SJSA1 (cell line): ENCODE measurements at regions not wholly inside any gene's neighbourhood (a gene's known extent, or its start where the extent isn't known, plus 50 kb on each side); places are given as distances from the start of the nearest gene placed in this dataset.
"Not testable (repeated sequence)": the region's sequence is repeated elsewhere in the genome, so short reads cannot be mapped to it uniquely, and the experiment has no call there.

Experiments
- DNase-seq, 2 experiments: peaks; one replicate each; pipeline ENCODE4 v3.0.0-alpha.2; 2015 to 2020; ENCODE audit warnings: low spot score in 2 of 2, low read depth in 1 of 2
- H3K27ac ChIP-seq: fragments of 250-450 bp; sonication (Bioruptor Pico); 2 replicates; pipeline ENCODE4 v1.5.1; 2020; ENCODE audit warnings: mild to moderate bottlenecking, moderate library complexity
- H3K27me3 ChIP-seq: fragments of 250-450 bp; sonication (Bioruptor Pico); replicated peaks from 2 replicates; pipeline ENCODE4 v1.5.1; 2020; ENCODE audit warnings: mild to moderate bottlenecking, moderate library complexity
- H3K36me3 ChIP-seq: fragments of 250-450 bp; sonication (Bioruptor Pico); 2 replicates; pipeline ENCODE4 v1.5.1; 2020; ENCODE audit warnings: mild to moderate bottlenecking
- H3K4me1 ChIP-seq: fragments of 250-450 bp; sonication (Bioruptor Pico); replicated peaks from 2 replicates; pipeline ENCODE4 v1.6.1; 2021; ENCODE audit warnings: mild to moderate bottlenecking
- H3K4me3 ChIP-seq: fragments of 250-450 bp; sonication (Bioruptor Pico); 2 replicates; pipeline ENCODE4 v1.5.1; 2020; ENCODE audit warnings: mild to moderate bottlenecking
- H3K9me3 ChIP-seq: fragments of 250-450 bp; sonication (Bioruptor Pico); replicated peaks from 2 replicates; pipeline ENCODE4 v1.5.1; 2020; ENCODE audit warnings: mild to moderate bottlenecking

GRCh38 chr2:210955591-210955990 lies 399.2 kb downstream of the CPS1 start:
- Histone ChIP-seq H3K9me3 (no peaks in the 10 kb centered on the region), H3K27me3 (no peaks in the 10 kb centered on the region), H3K36me3 (no peaks in the 10 kb centered on the region), H3K4me3 (no peak overlapping the region), H3K4me1 (no peaks in the 10 kb centered on the region), H3K27ac (no peak overlapping the region)
- no peak for DNase-seq

GRCh38 chr2:210956101-210956500 lies 399.7 kb downstream of the CPS1 start:
- Histone ChIP-seq H3K9me3 (no peaks in the 10 kb centered on the region), H3K4me3 (no peak overlapping the region), H3K4me1 (no peaks in the 10 kb centered on the region), H3K27ac (no peak overlapping the region), H3K27me3 (no peaks in the 10 kb centered on the region), H3K36me3 (no peaks in the 10 kb centered on the region)
- no peak for DNase-seq

- no peaks in the 10 kb centered on the region for H3K9me3 ChIP-seq
- no peaks in the 10 kb centered on the region for H3K36me3 ChIP-seq
- no peaks in the 10 kb centered on the region for H3K27me3 ChIP-seq
- no peaks in the 10 kb centered on the region for H3K4me1 ChIP-seq
- DNase-seq: no peak
- no peak overlapping the region for H3K27ac ChIP-seq
- H3K4me3 ChIP-seq: no peak overlapping the region
Measured at GRCh38 chr2:210961249-210961648, 404.9 kb downstream of the CPS1 start.

- no peaks in the 10 kb centered on the region for H3K27me3 ChIP-seq
- H3K27ac ChIP-seq: no peak overlapping the region
- no peak overlapping the region for H3K4me3 ChIP-seq
- H3K36me3 ChIP-seq: no peaks in the 10 kb centered on the region
- H3K9me3 ChIP-seq: no peaks in the 10 kb centered on the region
- no peak for DNase-seq
- no peaks in the 10 kb centered on the region for H3K4me1 ChIP-seq
Measured at GRCh38 chr2:210963386-210963785, 407.0 kb downstream of the CPS1 start.

- Histone ChIP-seq H3K36me3 (no peaks in the 10 kb centered on the region), H3K4me1 (no peaks in the 10 kb centered on the region), H3K27ac (no peak overlapping the region), H3K9me3 (no peaks in the 10 kb centered on the region), H3K27me3 (no peaks in the 10 kb centered on the region), H3K4me3 (no peak overlapping the region)
- DNase-seq: no peak
Measured at GRCh38 chr2:210964141-210964764, 407.9 kb downstream of the CPS1 start.

- Histone ChIP-seq H3K4me3 (no peak overlapping the region), H3K4me1 (no peaks in the 10 kb centered on the region), H3K36me3 (no peaks in the 10 kb centered on the region), H3K27me3 (no peaks in the 10 kb centered on the region), H3K27ac (no peak overlapping the region), H3K9me3 (no peaks in the 10 kb centered on the region)
- DNase-seq: no peak
Measured at GRCh38 chr2:210965472-210965871, 409.1 kb downstream of the CPS1 start.

- Histone ChIP-seq H3K27ac (no peak overlapping the region), H3K36me3 (no peaks in the 10 kb centered on the region), H3K27me3 (no peaks in the 10 kb centered on the region), H3K4me1 (no peaks in the 10 kb centered on the region), H3K4me3 (no peak overlapping the region), H3K9me3 (no peaks in the 10 kb centered on the region)
- DNase-seq: no peak
Measured at GRCh38 chr2:210966330-210966729, 409.9 kb downstream of the CPS1 start.

GRCh38 chr2:210971431-210971830 lies 415.0 kb downstream of the CPS1 start:
- H3K27ac ChIP-seq: no peak overlapping the region
- no peak for DNase-seq
- H3K4me3 ChIP-seq: no peak overlapping the region
- H3K36me3 ChIP-seq: no peaks in the 10 kb centered on the region
- H3K4me1 ChIP-seq: no peaks in the 10 kb centered on the region
- no peaks in the 10 kb centered on the region for H3K9me3 ChIP-seq
- no peaks in the 10 kb centered on the region for H3K27me3 ChIP-seq

- H3K27ac ChIP-seq, H3K36me3 ChIP-seq, H3K4me1 ChIP-seq, DNase-seq, H3K9me3 ChIP-seq, H3K27me3 ChIP-seq, H3K4me3 ChIP-seq: not testable (repeated sequence)
Measured at GRCh38 chr2:210986806-210987205, 430.4 kb downstream of the CPS1 start.

GRCh38 chr2:210991107-210991506 lies 434.7 kb downstream of the CPS1 start:
- Histone ChIP-seq H3K36me3 (no peaks in the 10 kb centered on the region), H3K27me3 (no peaks in the 10 kb centered on the region), H3K4me1 (no peaks in the 10 kb centered on the region), H3K9me3 (peaks cover 4% of the 10 kb centered on the region), H3K27ac (no peak overlapping the region), H3K4me3 (no peak overlapping the region)
- no peak for DNase-seq

GRCh38 chr2:210994104-210994503 lies 437.7 kb downstream of the CPS1 start:
- Histone ChIP-seq H3K4me3 (no peak overlapping the region), H3K27me3 (no peaks in the 10 kb centered on the region), H3K27ac (no peak overlapping the region), H3K4me1 (no peaks in the 10 kb centered on the region), H3K9me3 (no peaks in the 10 kb centered on the region), H3K36me3 (no peaks in the 10 kb centered on the region)
- DNase-seq: no peak

- no peak for DNase-seq
- H3K4me1 ChIP-seq: no peaks in the 10 kb centered on the region
- H3K4me3 ChIP-seq: no peak overlapping the region
- no peaks in the 10 kb centered on the region for H3K36me3 ChIP-seq
- H3K27me3 ChIP-seq: no peaks in the 10 kb centered on the region
- no peaks in the 10 kb centered on the region for H3K9me3 ChIP-seq
- H3K27ac ChIP-seq: no peak overlapping the region
Measured at GRCh38 chr2:210997373-210997772, 441.0 kb downstream of the CPS1 start.

GRCh38 chr2:210998334-210998733 lies 441.9 kb downstream of the CPS1 start:
- DNase-seq: no peak
- H3K27ac ChIP-seq: no peak overlapping the region
- no peaks in the 10 kb centered on the region for H3K36me3 ChIP-seq
- no peak overlapping the region for H3K4me3 ChIP-seq
- H3K9me3 ChIP-seq: no peaks in the 10 kb centered on the region
- no peaks in the 10 kb centered on the region for H3K4me1 ChIP-seq
- H3K27me3 ChIP-seq: no peaks in the 10 kb centered on the region

GRCh38 chr2:211014376-211014775 lies 458.0 kb downstream of the CPS1 start:
- Histone ChIP-seq H3K36me3 (no peaks in the 10 kb centered on the region), H3K27me3 (no peaks in the 10 kb centered on the region), H3K27ac (no peak overlapping the region), H3K4me3 (no peak overlapping the region), H3K4me1 (no peaks in the 10 kb centered on the region), H3K9me3 (no peaks in the 10 kb centered on the region)
- DNase-seq: no peak

GRCh38 chr2:211014906-211015305 lies 458.5 kb downstream of the CPS1 start:
- Histone ChIP-seq H3K9me3 (no peaks in the 10 kb centered on the region), H3K4me1 (no peaks in the 10 kb centered on the region), H3K4me3 (no peak overlapping the region), H3K36me3 (no peaks in the 10 kb centered on the region), H3K27me3 (no peaks in the 10 kb centered on the region), H3K27ac (no peak overlapping the region)
- DNase-seq: no peak
